H9 (cell line): ENCODE measurements at regions not wholly inside any gene's neighbourhood (a gene's known extent, or its start where the extent isn't known, plus 50 kb on each side); places are given as distances from the start of the nearest gene placed in this dataset.

ENCODE experiments used
- DNase-seq: peaks from one replicate; pipeline ENCODE4 v3.0.0-alpha.2; 2017
- H2AFZ ChIP-seq: one replicate; pipeline ENCODE4 v1.6.1; 2013; ENCODE audit warnings: mild to moderate bottlenecking, low read length, control low read depth, moderate library complexity
- H2AK5ac ChIP-seq: 2 replicates; pipeline ENCODE4 v1.6.1; 2013; ENCODE audit warnings: low read length, control low read depth, mixed read lengths; ENCODE audit not compliant: insufficient read length
- H2BK120ac ChIP-seq: one replicate; pipeline ENCODE4 v1.6.1; 2013; ENCODE audit warnings: low read depth, mild to moderate bottlenecking, low read length, control low read depth, inconsistent platforms; ENCODE audit not compliant: poor library complexity, severe bottlenecking
- H2BK12ac ChIP-seq: 2 replicates; pipeline ENCODE4 v1.6.1; 2013; ENCODE audit warnings: low read length, control low read depth, mixed read lengths, low read depth; ENCODE audit not compliant: insufficient read length
- H2BK15ac ChIP-seq: 2 replicates; pipeline ENCODE4 v1.6.1; 2013; ENCODE audit warnings: low read depth, low read length, control low read depth
- H2BK20ac ChIP-seq: one replicate; pipeline ENCODE4 v1.6.1; 2013; ENCODE audit warnings: low read depth, mild to moderate bottlenecking, low read length, control low read depth, inconsistent platforms; ENCODE audit not compliant: poor library complexity, severe bottlenecking
- H2BK5ac ChIP-seq: 2 replicates; pipeline ENCODE4 v1.6.1; 2013; ENCODE audit warnings: low read length, control low read depth, mixed read lengths; ENCODE audit not compliant: insufficient read length
- H3K14ac ChIP-seq: 2 replicates; pipeline ENCODE4 v1.6.1; 2013; ENCODE audit warnings: low read length, control low read depth; ENCODE audit not compliant: insufficient read depth
- H3K18ac ChIP-seq: 2 replicates; pipeline ENCODE4 v1.6.1; 2013; ENCODE audit warnings: low read depth, mild to moderate bottlenecking, mixed read lengths, low read length, control low read depth; ENCODE audit not compliant: insufficient read length
- H3K23ac ChIP-seq: 2 replicates; pipeline ENCODE4 v1.6.1; 2013; ENCODE audit warnings: low read length, control low read depth, mixed read lengths, low read depth; ENCODE audit not compliant: insufficient read length
- H3K23me2 ChIP-seq: 2 replicates; pipeline ENCODE4 v1.6.1; 2013; ENCODE audit warnings: low read depth, mild to moderate bottlenecking, mixed read lengths, low read length, control low read depth; ENCODE audit not compliant: insufficient read length, poor library complexity, severe bottlenecking
- H3K27ac ChIP-seq: 2 replicates; pipeline ENCODE4 v1.5.1; 2013; ENCODE audit warnings: low read length, control low read depth, mixed read lengths, low read depth; ENCODE audit not compliant: insufficient read length
- H3K27me3 ChIP-seq: 2 replicates; pipeline ENCODE4 v1.6.1; 2013; ENCODE audit warnings: low read length, control low read depth, inconsistent platforms; ENCODE audit not compliant: insufficient read depth
- H3K4ac ChIP-seq: 2 replicates; pipeline ENCODE4 v1.6.1; 2013; ENCODE audit warnings: low read depth, mild to moderate bottlenecking, control low read depth, inconsistent platforms, low read length, moderate library complexity
- H3K4me1 ChIP-seq: 2 replicates; pipeline ENCODE4 v1.6.1; 2013; ENCODE audit warnings: low read length, control low read depth, inconsistent platforms; ENCODE audit not compliant: insufficient read depth
- H3K4me2 ChIP-seq: 2 replicates; pipeline ENCODE4 v1.6.1; 2013; ENCODE audit warnings: low read length, control low read depth, mixed read lengths; ENCODE audit not compliant: insufficient read length, insufficient read depth
- H3K56ac ChIP-seq: 2 replicates; pipeline ENCODE4 v1.6.1; 2013; ENCODE audit warnings: low read depth, mild to moderate bottlenecking, mixed read lengths, low read length, control low read depth; ENCODE audit not compliant: insufficient read length
- H3K79me1 ChIP-seq: 2 replicates; pipeline ENCODE4 v1.6.1; 2013; ENCODE audit warnings: low read depth, mild to moderate bottlenecking, moderate library complexity, low read length, control low read depth, inconsistent platforms; ENCODE audit not compliant: insufficient read depth, poor library complexity, severe bottlenecking
- H3K79me2 ChIP-seq: 2 replicates; pipeline ENCODE4 v1.6.1; 2013; ENCODE audit warnings: low read length, control low read depth, inconsistent platforms; ENCODE audit not compliant: insufficient read depth
- H3K9ac ChIP-seq: 2 replicates; pipeline ENCODE4 v1.6.1; 2013; ENCODE audit warnings: low read length, control low read depth, mixed read lengths; ENCODE audit not compliant: insufficient read length; ENCODE audit errors: extremely low read depth
- H3K9me3 ChIP-seq: one replicate; pipeline ENCODE4 v1.6.1; 2013; ENCODE audit warnings: low read depth, low read length, inconsistent platforms; ENCODE audit not compliant: control insufficient read depth
- H3T11ph ChIP-seq: one replicate; pipeline ENCODE4 v1.6.1; 2013; ENCODE audit warnings: mild to moderate bottlenecking, low read length, control low read depth, inconsistent platforms
- H4K20me1 ChIP-seq: one replicate; pipeline ENCODE4 v1.6.1; 2013; ENCODE audit not compliant: control insufficient read depth, insufficient read length, insufficient read depth
- H4K5ac ChIP-seq: 2 replicates; pipeline ENCODE4 v1.6.1; 2013; ENCODE audit warnings: low read depth, mild to moderate bottlenecking, mixed read lengths, low read length, control low read depth; ENCODE audit not compliant: insufficient read length
- H4K8ac ChIP-seq: replicated peaks from 2 replicates; pipeline ENCODE4 v1.6.1; 2013; ENCODE audit warnings: low read length, control low read depth, mixed read lengths, low read depth; ENCODE audit not compliant: insufficient read length
- H4K91ac ChIP-seq: 2 replicates; pipeline ENCODE4 v1.6.1; 2013; ENCODE audit warnings: low read depth, mild to moderate bottlenecking, moderate library complexity, mixed read lengths, low read length, control low read depth; ENCODE audit not compliant: insufficient read length
- H3K27ac Mint-ChIP-seq, 3 experiments: 2 replicates in 2 of 3; 3 replicates in 1 of 3; pipeline ENCODE4 v1.8.0; 2020 to 2021; ENCODE audit warnings: mixed read lengths in 3 of 3, mild to moderate bottlenecking in 1 of 3, moderate library complexity in 1 of 3
- H3K27me3 Mint-ChIP-seq: 2 replicates; pipeline ENCODE4 v1.8.0; 2021; ENCODE audit warnings: low read depth, mild to moderate bottlenecking, moderate library complexity, mixed read lengths
- H3K36me3 Mint-ChIP-seq, 3 experiments: 2 replicates in 2 of 3; 3 replicates in 1 of 3; pipeline ENCODE4 v1.8.0; 2020 to 2021; ENCODE audit warnings: low read depth in 3 of 3, mixed read lengths in 3 of 3; ENCODE audit not compliant: insufficient read depth in 1 of 3
- H3K4me1 Mint-ChIP-seq, 2 experiments: 2 replicates each; pipeline ENCODE4 v1.8.0; 2020; ENCODE audit warnings: mixed read lengths in 2 of 2
- H3K4me3 Mint-ChIP-seq, 2 experiments: 2 replicates in 1 of 2; 3 replicates in 1 of 2; pipeline ENCODE4 v1.8.0; 2020 to 2021; ENCODE audit warnings: mild to moderate bottlenecking in 2 of 2, mixed read lengths in 2 of 2, moderate library complexity in 1 of 2
- H3K9me3 Mint-ChIP-seq, 2 experiments: 2 replicates in 1 of 2; 3 replicates in 1 of 2; pipeline ENCODE4 v1.8.0; 2020; ENCODE audit warnings: mild to moderate bottlenecking in 2 of 2, mixed read lengths in 2 of 2, moderate library complexity in 1 of 2
- WGBS: extraction: QIAGEN DNeasy Blood & Tissue Kit; methylation state at CpG from one replicate; pipeline ENCODE4 v1.1.7; 2013; ENCODE audit warnings: missing lambda C conversion rate, low lambda C conversion rate, mixed read lengths; ENCODE audit not compliant: insufficient read length; ENCODE audit errors: extremely low coverage; 5-methylcytosine and 5-hydroxymethylcytosine counted together
- TF ChIP-seq, protein P1 (sequence below): fragments of 200-600 bp; sonication (generic); conservative IDR thresholded peaks from 3 replicates; pipeline ENCODE4 v1.8.0; 2021; ENCODE audit warnings: antibody characterized with exemption, mild to moderate bottlenecking

DNA sequence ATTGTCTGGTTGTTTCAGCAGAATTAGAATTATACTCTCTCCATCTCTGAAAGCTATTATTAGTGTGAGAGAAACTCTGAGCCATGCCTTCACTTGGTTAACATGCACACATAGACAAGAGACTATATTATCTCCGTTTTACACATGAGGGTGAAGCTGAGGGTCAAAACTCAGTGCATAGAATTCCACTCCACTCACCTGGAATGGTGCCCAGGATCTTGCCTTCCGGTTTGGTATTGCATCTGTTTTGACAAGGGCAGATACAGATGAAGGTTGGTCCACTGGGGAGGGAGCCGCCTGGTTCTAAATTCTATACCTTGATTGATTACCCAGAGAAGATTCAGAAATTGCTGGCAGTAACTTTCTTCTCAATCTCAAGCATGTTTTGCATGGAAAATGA lies 149.5 kb upstream of the PELI2 start:
- Histone ChIP-seq H2AK5ac (no peak overlapping the region), H2BK20ac (no peak overlapping the region), H2BK12ac (no peak overlapping the region), H2BK15ac (no peak overlapping the region), H2BK120ac (no peak overlapping the region), H3K4me2 (no peak overlapping the region), H4K91ac (no peak overlapping the region), H3K79me2 (no peaks in the 10 kb centered on the region), H3K27me3 (no peaks in the 10 kb centered on the region), H3K79me1 (no peaks in the 10 kb centered on the region), H3T11ph (no peak overlapping the region), H3K23me2 (no peaks in the 10 kb centered on the region), H3K9ac (no peak overlapping the region), H3K56ac (no peak overlapping the region), H3K4ac (no peak overlapping the region), H3K27ac (no peak overlapping the region), H3K23ac (no peak overlapping the region), H2AFZ (no peak overlapping the region), H3K14ac (no peak overlapping the region), H2BK5ac (no peak overlapping the region), H3K9me3 (no peaks in the 10 kb centered on the region), H4K8ac (no peak overlapping the region), H3K4me1 (no peaks in the 10 kb centered on the region; the same call in 1 of the 2 replicates), H4K5ac (no peak overlapping the region), H3K18ac (no peak overlapping the region), H4K20me1 (no peaks in the 10 kb centered on the region)
- no peak for DNase-seq
- Mint-ChIP-seq H3K36me3 (no peaks in the 10 kb centered on the region), H3K27me3 (no peaks in the 10 kb centered on the region), H3K9me3 (no peaks in the 10 kb centered on the region; a peak in 1 of 5 replicates), H3K27ac (no peak overlapping the region), H3K4me1 (peaks cover 5 to 7% of the 10 kb centered on the region in 2 experiments), H3K4me3 (no peak overlapping the region)
- no CpG with 5 or more reads among the region's 3 CpGs for WGBS
- TF ChIP-seq, protein P1, sequence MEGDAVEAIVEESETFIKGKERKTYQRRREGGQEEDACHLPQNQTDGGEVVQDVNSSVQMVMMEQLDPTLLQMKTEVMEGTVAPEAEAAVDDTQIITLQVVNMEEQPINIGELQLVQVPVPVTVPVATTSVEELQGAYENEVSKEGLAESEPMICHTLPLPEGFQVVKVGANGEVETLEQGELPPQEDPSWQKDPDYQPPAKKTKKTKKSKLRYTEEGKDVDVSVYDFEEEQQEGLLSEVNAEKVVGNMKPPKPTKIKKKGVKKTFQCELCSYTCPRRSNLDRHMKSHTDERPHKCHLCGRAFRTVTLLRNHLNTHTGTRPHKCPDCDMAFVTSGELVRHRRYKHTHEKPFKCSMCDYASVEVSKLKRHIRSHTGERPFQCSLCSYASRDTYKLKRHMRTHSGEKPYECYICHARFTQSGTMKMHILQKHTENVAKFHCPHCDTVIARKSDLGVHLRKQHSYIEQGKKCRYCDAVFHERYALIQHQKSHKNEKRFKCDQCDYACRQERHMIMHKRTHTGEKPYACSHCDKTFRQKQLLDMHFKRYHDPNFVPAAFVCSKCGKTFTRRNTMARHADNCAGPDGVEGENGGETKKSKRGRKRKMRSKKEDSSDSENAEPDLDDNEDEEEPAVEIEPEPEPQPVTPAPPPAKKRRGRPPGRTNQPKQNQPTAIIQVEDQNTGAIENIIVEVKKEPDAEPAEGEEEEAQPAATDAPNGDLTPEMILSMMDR = no peak
